ENCODE measurements at regions not wholly inside any gene's neighbourhood (a gene's known extent, or its start where the extent isn't known, plus 50 kb on each side); places are given as distances from the start of the nearest gene placed in this dataset.
A peak's percentile ranks its signal among the peaks of the same experiment; 100 is the strongest.

DNA sequence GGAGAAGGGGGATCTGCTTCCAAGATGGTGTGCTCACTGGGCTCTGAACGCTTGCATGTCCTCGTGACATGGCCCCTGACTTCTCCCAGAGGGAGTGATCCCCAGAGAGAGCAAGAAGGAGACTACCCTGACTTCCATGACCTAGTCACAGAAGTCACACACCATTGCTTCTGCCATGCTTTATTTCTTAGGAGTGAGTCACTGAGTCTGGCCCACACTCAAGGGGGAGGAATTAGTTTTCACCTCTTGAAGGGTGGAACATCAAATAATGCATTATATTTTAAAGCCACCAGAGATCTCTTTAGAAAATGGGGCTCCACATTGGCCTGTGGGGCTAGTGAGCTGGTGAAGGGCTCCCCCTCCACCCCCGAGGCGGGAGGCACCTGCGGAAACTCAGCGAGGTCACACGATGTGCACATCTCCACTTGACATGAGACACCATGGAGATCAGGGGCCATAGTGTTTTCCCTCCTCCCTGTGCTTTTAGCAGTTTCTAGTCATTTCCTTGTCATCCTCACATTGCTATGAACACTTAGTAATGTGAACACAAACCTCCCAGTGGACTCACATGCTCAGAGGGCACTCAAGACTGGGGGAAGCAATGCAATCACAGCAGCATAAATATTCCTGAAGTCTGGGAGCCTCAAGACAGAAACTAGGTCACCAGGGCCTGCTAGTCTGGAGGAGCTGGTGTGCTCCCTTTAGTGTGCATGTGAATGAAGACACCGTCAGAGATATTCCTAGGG, 87.4 kb upstream of the FZD10 start:
- no peak for FAIRE-seq

DNA sequence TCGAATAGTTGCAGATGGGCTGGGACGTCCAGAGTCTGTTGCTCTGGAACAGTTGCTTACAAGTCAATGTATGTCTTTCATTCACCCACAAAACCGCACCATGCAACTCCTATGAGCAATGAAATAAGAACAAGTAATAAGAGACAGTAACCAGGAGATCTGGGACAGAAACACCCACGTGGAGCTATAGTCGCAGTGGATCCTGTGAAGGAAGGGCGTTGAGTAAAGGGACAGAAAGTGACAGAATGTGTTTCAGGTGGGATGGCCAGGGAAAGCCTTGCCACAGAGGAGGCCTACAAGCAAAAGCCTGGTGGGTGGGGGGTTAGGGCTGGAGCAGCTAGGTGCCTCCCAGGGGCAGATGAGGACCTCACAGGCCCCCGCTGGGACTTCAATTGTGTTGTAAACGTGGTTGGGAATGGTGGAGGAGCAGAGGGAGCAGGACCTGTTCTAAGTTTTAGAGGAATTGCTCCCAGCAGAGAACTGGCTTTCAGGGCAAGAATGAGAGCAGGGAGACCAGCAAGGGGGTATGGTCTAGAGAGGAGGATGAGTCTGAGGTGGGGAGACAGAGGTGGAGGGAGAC, 86.7 kb upstream of the FZD10 start:
- no peak for FAIRE-seq

DNA sequence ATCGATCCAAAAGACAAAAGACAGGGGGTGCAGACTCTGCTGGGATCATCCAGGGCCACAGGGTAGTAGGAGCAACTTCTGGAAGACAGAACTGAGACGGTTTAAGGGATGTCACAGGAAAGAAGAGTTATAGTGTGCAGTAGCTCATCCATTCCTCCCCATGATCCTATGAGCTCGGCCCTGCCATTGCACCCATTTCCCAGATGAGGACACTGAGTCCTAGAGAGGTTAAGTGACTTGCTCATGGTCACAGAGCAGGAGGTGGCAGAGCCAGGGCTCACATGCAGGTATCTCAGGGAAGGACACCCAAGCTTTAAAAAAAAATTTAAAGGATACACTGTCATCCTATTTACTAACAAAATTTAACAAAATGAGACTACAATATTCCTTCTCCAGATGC, 86.1 kb upstream of the FZD10 start:
- no peak for FAIRE-seq

DNA sequence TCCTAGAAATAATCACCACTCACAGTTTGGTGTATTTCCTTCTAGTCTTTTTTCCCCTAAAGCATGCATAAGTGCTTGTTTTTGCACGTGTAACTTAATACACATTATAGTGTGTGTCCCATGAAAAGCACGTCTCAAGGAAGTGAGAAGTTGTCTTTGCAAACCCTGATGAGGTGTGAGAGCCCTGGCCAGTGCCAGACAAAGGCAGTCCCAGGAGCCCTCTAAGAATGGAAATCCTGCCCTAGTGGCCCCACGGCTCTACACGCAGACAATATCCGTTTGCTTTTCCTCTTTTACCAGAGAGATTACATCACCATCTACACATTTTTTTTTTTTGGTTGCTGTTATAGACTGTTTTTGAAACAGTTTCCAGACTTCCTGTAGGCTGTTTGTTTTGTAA, 85.5 kb upstream of the FZD10 start:
- no peak for FAIRE-seq

DNA sequence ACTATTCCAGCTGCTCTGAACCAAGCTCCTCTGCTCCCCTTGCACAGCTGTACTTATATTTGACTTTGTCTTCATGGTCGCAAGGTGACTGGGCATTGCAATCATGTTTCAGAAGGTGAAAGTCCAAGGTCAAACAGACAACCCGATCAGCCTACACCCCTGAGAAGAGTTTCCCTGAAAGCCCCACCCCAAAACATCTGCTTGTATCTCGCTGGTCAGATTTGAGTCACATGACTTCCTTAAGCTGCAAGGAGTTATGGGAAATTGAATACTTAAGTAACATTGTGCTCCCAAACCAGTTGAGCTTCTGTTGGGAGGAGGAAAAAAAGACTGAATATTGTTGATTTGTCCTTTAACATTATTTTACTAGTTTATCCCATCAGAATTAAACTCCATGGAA, 83.4 kb upstream of the FZD10 start:
- no peak for FAIRE-seq

DNA sequence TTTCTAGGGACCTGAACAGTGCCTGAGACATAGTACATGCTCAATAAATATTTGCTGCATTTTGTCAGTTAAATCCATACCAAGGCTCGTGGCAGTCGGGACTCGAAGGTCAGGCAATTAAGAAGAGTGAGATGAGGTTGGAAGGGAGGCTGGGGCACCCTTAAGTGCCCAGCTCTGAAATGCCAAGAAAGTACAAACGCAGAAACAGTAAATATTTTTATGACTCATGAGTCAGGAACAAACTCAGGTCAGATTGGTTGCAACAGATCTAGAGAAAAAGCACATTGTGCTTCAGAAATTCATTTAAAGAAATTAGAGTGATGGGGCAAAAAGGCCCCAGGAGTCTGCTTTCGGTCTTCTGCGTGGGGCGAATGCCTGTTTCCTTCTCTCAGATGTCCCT, 83.0 kb upstream of the FZD10 start:
- no peak for FAIRE-seq

DNA sequence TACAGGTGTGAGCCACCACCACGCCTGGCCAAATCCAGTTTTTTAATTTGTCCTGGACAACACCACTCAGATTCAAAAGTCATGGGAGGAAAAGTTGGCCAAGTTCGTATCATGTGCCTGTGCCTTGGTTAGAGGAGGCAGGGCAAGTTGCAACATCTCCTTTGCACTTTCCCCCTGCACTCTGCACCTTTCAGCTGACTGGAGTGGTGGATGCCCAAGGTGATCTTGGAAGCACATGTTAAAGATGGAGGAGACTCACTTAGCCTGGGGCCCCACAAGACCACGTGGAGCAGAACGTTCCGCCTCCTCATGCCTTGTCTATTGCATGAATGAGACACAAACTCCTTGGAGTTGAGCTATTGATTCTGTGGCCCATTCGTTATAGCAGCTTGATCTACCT, 82.1 kb upstream of the FZD10 start:
- no peak for FAIRE-seq

DNA sequence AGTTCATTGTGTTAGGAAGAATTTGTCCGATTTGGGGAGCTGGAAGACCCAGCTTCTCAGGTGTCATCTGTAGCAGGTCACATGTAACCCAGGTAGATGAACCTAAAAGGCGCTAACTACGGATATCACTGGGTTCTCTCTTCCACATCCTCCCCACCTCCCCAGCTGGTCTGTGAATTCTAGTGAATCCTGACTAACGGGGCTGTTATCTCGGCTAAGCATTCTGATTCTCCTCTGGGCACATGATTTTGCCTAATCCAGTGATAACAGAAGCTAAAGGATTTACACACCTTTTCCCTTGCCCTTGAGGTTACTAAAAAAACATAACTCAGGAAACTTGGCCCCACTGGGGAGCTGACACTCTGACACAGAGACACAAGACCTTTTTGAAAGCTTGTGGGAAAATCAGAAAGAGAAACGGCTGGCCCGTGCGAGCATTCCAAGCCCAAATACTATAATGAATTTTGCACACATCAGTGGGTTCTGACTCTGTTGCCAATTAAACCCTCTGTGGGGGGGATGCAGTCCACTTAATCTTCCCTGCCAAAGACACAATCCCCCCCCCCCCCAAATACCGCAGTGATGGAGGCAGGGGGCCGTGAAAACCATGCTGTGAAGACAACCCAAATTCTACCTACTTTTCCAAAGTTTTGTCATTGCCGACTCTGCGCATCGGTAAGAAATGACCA, 81.0 kb upstream of the FZD10 start:
- no peak for FAIRE-seq

DNA sequence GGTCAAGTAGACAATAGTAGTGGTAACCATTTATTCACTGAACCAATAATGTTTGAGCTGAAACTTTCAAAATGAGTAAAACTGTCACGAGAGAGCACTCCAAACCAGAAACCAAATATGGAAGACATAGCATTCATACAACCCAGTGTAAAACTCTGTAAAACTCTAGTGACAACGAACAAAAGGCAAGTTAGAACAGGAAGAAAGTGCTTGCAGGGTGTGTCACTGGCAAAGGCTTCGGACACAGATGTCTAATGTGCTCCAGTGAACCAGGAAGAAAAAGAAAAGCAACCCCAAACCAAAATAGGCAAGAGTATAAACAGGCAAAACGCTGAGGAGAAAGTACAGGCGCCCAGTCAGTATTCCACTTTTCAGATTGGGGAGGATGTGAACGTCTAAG, 79.3 kb upstream of the FZD10 start:
- no peak for FAIRE-seq

DNA sequence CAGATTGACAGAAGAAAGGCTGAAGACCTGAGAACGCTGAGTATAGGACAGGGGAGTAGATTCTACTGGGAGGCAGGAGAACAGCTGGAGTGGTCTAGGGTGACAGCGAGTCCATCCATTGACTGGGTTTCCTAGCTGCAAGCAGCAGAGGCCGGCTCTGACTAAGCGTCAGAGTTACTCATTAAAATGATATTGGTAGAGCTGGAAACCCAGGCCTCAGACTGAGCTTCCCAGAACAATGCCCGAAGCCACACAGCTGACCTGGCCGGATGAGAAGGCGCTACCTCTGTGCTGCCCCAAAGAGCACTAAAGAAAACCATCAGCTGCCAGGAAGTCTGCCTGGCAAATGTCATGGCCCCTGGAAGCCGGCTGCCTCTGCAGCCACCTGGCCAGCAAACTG, 78.5 kb upstream of the FZD10 start:
- no peak for FAIRE-seq

DNA sequence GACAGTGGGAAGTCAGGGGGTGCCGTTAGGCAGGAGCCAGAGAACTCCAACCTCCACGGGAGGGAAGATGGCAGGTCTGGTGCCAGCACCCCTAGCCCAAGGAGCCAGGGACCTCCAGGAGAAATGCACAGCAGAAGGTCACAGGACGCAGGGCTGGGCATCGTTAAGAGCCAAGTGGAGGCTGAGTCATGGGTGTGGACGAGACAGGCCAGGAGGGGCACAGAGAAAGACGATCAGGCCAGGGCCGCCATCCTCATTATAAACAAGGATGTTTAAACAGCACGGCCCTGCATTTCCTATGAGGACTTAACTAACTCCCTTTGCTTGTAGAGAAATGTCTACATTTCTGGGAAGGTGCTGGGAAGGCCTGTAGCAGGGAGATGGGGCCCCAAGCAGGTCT, 77.9 kb upstream of the FZD10 start:
- FAIRE-seq: no peak

DNA sequence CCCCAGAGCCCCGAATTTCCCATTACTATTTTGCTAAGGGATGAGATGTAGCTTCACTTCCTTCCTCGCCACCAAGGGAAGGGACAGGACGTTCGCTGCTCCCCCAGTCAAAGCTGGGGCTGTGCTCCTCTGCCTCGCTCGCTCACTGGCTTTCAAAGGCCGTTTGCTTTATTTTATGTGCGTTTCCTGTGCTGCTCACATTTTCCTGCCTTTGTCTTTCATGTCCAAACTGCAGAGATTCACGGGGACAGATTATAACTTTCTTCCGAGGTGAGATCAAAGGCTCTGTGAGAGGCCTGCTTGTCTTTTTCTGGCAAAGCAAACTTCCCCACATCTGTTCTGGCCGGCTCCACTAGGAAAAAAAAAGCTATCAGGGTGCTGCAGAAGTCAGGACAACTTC, 76.0 kb upstream of the FZD10 start:
- peak; percentile 62 for FAIRE-seq

DNA sequence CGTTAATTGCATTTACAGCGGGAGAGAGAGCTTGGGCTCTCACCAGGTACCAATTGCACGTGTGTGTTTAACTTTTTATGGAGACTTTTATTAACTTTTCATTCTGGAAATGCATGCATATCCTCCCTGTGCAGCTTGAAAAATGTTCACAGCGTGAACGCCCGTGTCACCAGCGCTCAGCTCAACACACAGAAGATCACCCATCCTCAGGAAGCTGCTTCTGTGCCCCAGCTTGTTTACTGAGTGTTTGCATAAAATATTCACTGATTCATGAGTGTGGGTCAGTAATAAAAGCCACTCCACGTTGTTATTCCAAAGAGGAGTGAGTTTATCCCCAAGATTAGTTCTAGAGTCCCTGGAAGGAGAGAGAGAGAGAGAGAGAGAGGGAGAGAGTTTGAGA, 75.5 kb upstream of the FZD10 start:
- no peak for FAIRE-seq

DNA sequence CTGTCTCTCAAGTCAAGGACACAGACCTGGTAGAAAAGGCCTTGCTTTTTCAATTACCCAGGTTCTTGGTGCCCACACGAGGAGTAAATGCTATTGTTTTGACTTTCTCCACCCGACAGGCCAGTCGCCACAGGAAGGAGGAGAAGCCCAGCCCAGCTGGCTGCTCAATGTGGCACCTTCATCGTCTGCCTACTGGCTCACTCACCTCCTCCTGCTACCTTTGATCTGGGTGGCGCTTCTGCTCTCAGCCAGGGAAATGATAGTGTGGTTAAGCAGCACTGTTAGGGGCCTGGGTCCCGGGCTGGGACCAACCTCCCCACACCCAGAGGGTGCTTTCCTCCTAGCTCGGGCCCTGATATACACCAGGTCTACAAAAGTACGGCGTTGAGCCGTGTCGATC, 75.0 kb upstream of the FZD10 start:
- FAIRE-seq: no peak

DNA sequence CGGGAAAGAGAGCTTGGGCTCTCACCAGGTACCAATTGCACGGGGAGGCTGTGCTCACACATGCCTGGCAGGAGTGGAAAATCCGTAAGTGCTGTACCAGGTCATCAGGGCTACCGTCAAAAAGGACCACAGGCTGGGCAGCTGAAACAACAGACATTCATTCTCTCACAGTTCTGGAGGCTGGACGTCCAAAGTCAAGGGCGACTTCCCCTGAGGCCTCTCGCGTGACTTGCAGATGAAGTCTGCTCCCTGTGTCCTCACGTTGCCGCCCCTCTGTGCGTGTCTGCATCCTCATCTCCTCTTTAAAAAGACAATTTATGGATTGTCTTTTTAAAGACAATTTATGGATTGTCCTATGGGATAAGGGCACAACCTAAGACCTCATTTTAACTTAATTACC, 73.8 kb upstream of the FZD10 start:
- FAIRE-seq: no peak

DNA sequence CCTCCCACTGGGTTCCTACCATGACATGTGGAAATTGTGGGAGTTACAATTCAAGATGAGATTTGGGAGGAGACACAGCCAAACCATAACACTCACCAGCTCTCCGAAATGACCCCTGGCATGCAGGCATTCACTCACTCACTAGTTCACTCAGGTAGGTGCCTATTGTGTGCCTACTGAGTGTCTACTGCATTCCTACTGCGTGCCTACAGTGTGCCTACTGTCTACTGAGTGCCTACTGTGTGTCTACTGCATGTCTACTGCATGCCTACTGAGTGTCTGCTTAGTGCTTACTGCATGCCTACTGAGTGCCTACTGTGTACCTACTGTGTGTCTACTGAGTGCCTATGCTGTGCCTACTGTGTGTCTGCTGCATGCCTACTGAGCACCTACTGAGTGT, 71.7 kb upstream of the FZD10 start:
- FAIRE-seq: no peak

DNA sequence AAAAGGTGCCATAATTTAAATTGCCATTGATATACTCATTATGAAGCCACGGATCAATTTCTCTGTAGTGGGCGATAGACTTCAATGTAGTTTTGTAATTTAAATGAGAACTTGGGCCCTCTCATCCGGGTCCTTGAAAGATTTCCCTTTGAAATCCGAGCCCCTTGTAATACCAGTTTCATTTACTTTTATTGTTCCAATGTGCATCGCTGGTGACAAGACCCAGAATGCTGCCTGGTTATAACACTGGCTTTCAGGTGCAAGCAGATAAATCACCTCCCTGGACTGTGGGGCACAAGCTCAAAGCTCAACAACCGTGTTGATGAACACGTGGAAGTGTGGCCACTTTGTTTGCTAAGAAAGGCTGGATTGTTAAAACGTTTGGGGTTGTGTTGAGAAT, 68.9 kb upstream of the FZD10 start:
- no peak for FAIRE-seq

DNA sequence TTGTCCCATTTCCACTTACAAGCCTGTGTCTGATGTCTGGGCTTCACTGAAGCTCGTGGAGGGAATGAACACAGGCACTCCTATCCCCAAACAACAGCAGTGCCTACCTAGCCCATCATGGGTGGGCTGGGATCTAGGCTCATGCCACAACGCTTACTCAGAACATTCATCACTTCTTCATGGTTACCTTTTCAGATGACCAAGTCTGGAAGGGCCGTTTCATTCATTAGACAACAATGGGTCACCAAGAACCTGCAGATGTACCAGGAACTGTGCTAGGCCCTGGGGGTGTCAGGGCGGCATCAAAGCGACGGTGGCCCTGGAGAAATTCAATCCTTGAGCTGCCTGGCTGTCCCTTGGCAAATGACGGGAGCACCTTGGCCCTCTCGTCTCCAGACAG, 64.9 kb upstream of the FZD10 start:
- no peak for FAIRE-seq

DNA sequence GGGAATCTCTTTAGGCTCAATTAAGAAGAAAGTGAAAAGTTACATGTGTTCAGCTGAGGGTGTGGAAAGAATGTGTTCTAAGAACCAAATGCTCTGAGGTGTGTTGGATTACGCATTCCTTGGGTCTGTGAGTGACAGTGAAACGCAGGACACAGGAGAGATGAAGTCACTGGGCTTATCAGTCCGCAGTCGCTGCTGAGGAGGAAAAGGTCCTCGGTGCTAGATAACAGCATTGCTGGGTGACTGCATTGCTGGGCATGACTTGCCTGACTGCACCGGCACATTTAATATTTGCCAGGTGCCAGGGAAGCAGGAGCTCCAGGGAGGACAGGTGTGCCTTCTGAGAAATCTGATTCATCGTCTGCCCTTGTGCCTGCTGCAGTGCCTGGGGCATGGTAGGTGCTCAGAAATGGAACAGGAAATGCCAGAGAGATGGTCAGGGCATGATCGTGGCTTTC, 64.4 kb upstream of the FZD10 start:
- FAIRE-seq: no peak

DNA sequence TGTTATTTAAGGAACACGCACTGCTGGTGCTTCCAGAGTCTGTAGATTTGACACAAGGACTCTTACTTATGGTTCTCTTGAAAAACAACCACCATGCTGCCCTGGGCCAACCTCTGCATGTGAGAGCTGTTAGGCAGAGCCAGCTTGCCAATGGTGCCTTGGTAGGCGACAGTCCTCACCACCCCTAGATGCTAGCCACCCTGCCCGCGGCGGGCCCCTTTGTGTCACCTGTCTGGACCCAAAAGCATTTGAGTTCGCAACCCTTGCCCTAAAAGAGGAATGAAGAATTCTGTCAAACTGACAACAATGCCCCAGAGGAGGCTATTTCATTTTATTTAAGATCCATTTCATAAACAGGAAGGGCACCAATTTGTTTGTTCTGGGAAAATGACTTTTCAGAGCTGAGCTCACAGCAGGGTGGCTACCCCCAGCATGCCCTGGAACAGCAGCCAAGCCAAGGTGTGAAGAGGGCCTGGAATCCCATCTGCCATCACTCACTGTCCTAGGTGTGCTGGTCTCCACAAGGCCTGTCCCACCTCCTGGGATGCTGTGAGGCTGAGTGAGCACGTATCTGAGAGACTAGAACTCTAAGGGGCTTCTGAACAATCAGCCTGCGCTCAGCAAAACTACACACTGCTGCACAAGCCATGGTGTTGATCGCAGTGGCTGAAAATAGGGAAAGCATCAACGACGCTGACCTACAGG, 63.8 kb upstream of the FZD10 start:
- FAIRE-seq: no peak

DNA sequence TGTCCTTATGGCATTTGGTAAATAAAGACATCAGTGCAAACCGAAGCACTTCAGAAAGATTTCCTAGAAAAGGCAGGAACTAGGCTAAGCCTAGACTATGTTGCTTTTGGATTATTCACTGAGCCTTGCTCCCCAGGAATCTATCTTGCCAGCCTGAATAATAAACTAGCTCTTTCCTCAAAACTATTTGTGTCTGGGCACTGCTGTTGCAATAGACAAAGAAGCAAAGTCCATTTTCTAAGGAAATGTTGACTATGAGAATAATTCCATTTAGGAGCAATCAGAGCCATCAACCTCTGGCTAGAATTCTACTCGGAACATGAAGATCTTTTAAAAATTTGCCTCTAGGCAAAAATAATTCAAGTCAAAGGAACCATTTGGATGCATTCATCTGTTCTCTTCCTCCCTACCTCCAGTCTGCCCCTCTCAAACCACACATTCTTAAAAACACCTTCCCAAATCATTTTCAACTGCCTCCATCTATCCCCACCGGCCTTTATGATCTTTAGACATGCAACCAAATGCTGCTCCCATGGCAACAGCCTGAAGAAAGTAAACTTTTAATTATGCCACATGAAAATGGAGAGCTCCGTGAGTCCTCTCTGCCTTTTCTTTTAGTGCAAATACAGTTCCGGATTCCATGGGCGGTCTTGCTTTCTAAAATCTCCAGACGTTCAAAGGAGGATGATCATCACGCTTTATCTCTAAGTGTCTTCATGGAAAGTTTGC, 61.5 kb upstream of the FZD10 start:
- FAIRE-seq: no peak

DNA sequence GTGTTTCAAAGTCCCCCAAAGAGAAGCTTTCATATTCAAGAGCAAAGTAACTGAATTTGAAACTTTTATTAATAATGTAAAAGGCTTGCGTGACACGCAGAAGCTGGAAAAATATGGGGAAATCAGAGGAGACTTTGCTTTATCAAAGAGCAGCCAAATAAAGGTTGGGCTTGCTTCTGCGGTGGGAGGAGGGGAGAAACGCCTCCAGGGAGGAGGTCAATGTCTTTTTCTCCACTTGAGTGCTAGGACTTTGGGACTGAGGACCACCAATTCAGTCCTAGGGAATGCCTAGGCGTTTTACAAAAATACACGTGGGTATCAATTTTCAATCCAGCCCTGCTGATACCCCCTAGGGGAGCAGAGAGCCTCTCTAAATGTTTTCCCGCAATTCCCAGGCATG, 60.9 kb upstream of the FZD10 start:
- no peak for FAIRE-seq

DNA sequence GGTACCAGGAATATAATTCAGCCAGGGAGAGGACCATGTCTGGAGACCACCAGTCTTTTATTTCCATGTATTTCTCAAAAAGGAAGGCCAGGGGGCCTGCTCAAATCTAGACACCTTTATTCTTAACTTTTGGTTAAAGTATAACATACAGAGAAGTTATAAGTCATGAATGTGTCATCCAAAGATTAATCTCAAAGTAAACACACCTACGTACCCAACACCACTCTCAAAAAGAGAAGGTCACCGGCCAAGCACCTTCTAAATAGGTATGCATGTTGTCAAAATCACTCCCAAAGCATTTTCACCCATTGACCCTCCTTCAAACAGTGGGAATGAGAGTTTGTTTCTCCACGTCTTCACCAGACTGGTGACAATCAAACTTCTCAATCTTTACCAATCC, 60.0 kb upstream of the FZD10 start:
- no peak for FAIRE-seq

Data from endometrium (tissue), 2 donors.